ENCODE measurements at regions not wholly inside any gene's neighbourhood (a gene's known extent, or its start where the extent isn't known, plus 50 kb on each side); places are given as distances from the start of the nearest gene placed in this dataset.
"Not testable (repeated sequence)": the region's sequence is repeated elsewhere in the genome, so short reads cannot be mapped to it uniquely, and the experiment has no call there.

GRCh38 chr7:6924523-6924922 lies 98.4 kb upstream of the CCZ1B start:
- H3K27me3 ChIP-seq (ENCODE audit: control insufficient read depth in 5 of 5, insufficient read depth in 4 of 5, low read length in 5 of 5); H3K36me3 ChIP-seq (ENCODE audit: control insufficient read depth in 5 of 5, insufficient read depth in 5 of 5, low read length in 5 of 5); H3K4me3 ChIP-seq (ENCODE audit: low read depth in 1 of 5, low read length in 5 of 5); H3K9me3 ChIP-seq (ENCODE audit: control insufficient read depth in 5 of 5, low read length in 5 of 5); H3K27ac ChIP-seq (ENCODE audit: low read depth, low read length); H3K9ac ChIP-seq (ENCODE audit: low read length in 5 of 5); H3K4me1 ChIP-seq (ENCODE audit: control insufficient read depth in 5 of 5, insufficient read depth in 5 of 5, low read length in 5 of 5): not testable (repeated sequence)

- H3K4me1 ChIP-seq (ENCODE audit: control insufficient read depth in 5 of 5, insufficient read depth in 5 of 5, low read length in 5 of 5); H3K36me3 ChIP-seq (ENCODE audit: control insufficient read depth in 5 of 5, insufficient read depth in 5 of 5, low read length in 5 of 5); H3K4me3 ChIP-seq (ENCODE audit: low read depth in 1 of 5, low read length in 5 of 5); H3K9ac ChIP-seq (ENCODE audit: low read length in 5 of 5); H3K27ac ChIP-seq (ENCODE audit: low read depth, low read length); H3K27me3 ChIP-seq (ENCODE audit: control insufficient read depth in 5 of 5, insufficient read depth in 4 of 5, low read length in 5 of 5); H3K9me3 ChIP-seq (ENCODE audit: control insufficient read depth in 5 of 5, low read length in 5 of 5): not testable (repeated sequence)
These were observed 100.4 kb upstream of the CCZ1B start for GRCh38 chr7:6926193-6927174.

- H3K9ac ChIP-seq (ENCODE audit: low read length in 5 of 5); H3K27me3 ChIP-seq (ENCODE audit: control insufficient read depth in 5 of 5, insufficient read depth in 4 of 5, low read length in 5 of 5); H3K9me3 ChIP-seq (ENCODE audit: control insufficient read depth in 5 of 5, low read length in 5 of 5); H3K36me3 ChIP-seq (ENCODE audit: control insufficient read depth in 5 of 5, insufficient read depth in 5 of 5, low read length in 5 of 5); H3K27ac ChIP-seq (ENCODE audit: low read depth, low read length); H3K4me3 ChIP-seq (ENCODE audit: low read depth in 1 of 5, low read length in 5 of 5); H3K4me1 ChIP-seq (ENCODE audit: control insufficient read depth in 5 of 5, insufficient read depth in 5 of 5, low read length in 5 of 5): not testable (repeated sequence)
These were observed 101.6 kb upstream of the CCZ1B start for GRCh38 chr7:6927643-6928042.

- not testable (repeated sequence) for H3K4me3 ChIP-seq (ENCODE audit: low read depth in 1 of 5, low read length in 5 of 5); H3K9ac ChIP-seq (ENCODE audit: low read length in 5 of 5); H3K27ac ChIP-seq (ENCODE audit: low read depth, low read length); H3K36me3 ChIP-seq (ENCODE audit: control insufficient read depth in 5 of 5, insufficient read depth in 5 of 5, low read length in 5 of 5); H3K27me3 ChIP-seq (ENCODE audit: control insufficient read depth in 5 of 5, insufficient read depth in 4 of 5, low read length in 5 of 5); H3K9me3 ChIP-seq (ENCODE audit: control insufficient read depth in 5 of 5, low read length in 5 of 5); H3K4me1 ChIP-seq (ENCODE audit: control insufficient read depth in 5 of 5, insufficient read depth in 5 of 5, low read length in 5 of 5)
These were observed 103.5 kb upstream of the CCZ1B start for GRCh38 chr7:6929588-6929987.

- H3K9ac ChIP-seq (ENCODE audit: low read length in 5 of 5); H3K36me3 ChIP-seq (ENCODE audit: control insufficient read depth in 5 of 5, insufficient read depth in 5 of 5, low read length in 5 of 5); H3K4me3 ChIP-seq (ENCODE audit: low read depth in 1 of 5, low read length in 5 of 5); H3K9me3 ChIP-seq (ENCODE audit: control insufficient read depth in 5 of 5, low read length in 5 of 5); H3K27me3 ChIP-seq (ENCODE audit: control insufficient read depth in 5 of 5, insufficient read depth in 4 of 5, low read length in 5 of 5); H3K4me1 ChIP-seq (ENCODE audit: control insufficient read depth in 5 of 5, insufficient read depth in 5 of 5, low read length in 5 of 5); H3K27ac ChIP-seq (ENCODE audit: low read depth, low read length): not testable (repeated sequence)
These were observed 104.1 kb upstream of the CCZ1B start for GRCh38 chr7:6930081-6930635.

DNA sequence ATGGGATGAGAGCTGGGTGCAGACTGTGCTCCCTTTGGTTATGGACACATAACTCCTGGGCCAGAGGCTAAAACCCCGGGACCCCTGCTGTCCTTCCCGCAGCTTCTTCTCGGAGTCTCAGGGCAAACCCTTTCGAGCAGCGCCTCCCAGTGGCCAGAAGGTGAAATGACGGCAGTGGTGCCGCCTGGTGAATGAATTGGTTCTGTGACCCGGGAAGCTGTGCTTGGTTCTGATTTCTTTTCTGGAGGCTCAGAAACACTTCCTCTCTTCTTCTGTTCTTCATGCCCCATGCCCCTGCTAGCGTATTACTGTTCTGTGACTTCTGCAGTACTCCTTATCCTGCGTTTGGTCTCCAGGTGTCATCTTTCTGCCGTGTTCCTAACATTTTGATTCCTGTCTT lies 104.7 kb upstream of the CCZ1B start:
- H3K4me1 ChIP-seq (ENCODE audit: control insufficient read depth in 5 of 5, insufficient read depth in 5 of 5, low read length in 5 of 5); H3K9ac ChIP-seq (ENCODE audit: low read length in 5 of 5); H3K27me3 ChIP-seq (ENCODE audit: control insufficient read depth in 5 of 5, insufficient read depth in 4 of 5, low read length in 5 of 5); H3K4me3 ChIP-seq (ENCODE audit: low read depth in 1 of 5, low read length in 5 of 5); H3K27ac ChIP-seq (ENCODE audit: low read depth, low read length); H3K36me3 ChIP-seq (ENCODE audit: control insufficient read depth in 5 of 5, insufficient read depth in 5 of 5, low read length in 5 of 5); H3K9me3 ChIP-seq (ENCODE audit: control insufficient read depth in 5 of 5, low read length in 5 of 5): not testable (repeated sequence)

DNA sequence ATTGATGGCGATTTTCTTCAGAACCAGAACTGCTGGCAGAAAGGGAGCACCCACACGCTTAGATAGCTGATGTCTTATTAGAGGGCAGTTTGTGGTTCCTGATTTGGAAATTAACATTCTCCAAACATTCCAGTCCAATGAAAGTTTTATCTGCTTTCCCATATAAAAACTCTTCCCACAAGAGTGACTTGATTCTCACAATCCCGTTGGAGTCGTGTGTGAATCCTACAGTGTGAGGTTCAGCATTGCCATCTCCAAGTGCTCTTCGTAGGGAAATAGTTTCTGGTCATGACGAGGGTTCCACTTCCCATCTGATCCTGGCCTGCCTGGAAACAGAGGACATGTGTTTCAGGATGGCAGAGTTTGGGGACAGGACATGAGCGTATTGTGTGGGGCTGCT lies 105.4 kb upstream of the CCZ1B start:
- H3K4me1 ChIP-seq (ENCODE audit: control insufficient read depth in 5 of 5, insufficient read depth in 5 of 5, low read length in 5 of 5); H3K9me3 ChIP-seq (ENCODE audit: control insufficient read depth in 5 of 5, low read length in 5 of 5); H3K27ac ChIP-seq (ENCODE audit: low read depth, low read length); H3K9ac ChIP-seq (ENCODE audit: low read length in 5 of 5); H3K27me3 ChIP-seq (ENCODE audit: control insufficient read depth in 5 of 5, insufficient read depth in 4 of 5, low read length in 5 of 5); H3K4me3 ChIP-seq (ENCODE audit: low read depth in 1 of 5, low read length in 5 of 5); H3K36me3 ChIP-seq (ENCODE audit: control insufficient read depth in 5 of 5, insufficient read depth in 5 of 5, low read length in 5 of 5): not testable (repeated sequence)

DNA sequence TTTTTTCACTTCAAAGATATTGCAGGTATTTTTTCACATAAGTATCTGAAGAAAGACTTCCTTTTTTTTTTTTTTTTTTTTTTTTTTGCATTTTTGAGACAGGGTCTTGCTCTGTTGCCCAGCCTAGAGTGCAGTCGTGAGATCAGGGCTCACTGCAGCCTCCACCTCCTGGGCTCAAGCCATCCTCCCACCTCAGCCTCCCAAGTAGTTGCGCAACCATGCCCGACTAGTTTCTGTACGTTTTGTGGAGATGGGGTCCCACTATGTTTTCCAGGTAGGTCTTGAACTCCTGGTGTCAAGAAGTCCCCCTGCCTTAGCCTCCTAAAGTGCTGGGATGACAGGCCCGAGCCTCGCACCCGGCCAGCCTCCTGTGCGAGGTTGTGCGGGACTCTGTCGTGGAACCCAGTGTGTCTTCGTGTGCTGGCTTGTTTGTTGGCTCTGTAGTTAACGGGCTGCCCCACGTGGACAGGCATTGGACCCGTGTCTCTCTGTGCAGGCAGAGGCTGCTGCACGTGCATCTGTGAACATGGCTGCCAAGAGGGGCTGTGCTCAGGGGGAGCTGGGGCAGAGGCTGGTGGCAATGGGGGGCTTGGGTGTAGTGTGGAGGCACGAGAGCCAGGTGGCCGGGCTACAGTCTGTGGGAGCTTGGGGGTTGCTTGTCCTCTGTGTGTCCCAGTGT lies 108.0 kb upstream of the CCZ1B start:
- H3K27me3 ChIP-seq (ENCODE audit: control insufficient read depth in 5 of 5, insufficient read depth in 4 of 5, low read length in 5 of 5); H3K9ac ChIP-seq (ENCODE audit: low read length in 5 of 5); H3K4me1 ChIP-seq (ENCODE audit: control insufficient read depth in 5 of 5, insufficient read depth in 5 of 5, low read length in 5 of 5); H3K27ac ChIP-seq (ENCODE audit: low read depth, low read length); H3K9me3 ChIP-seq (ENCODE audit: control insufficient read depth in 5 of 5, low read length in 5 of 5); H3K4me3 ChIP-seq (ENCODE audit: low read depth in 1 of 5, low read length in 5 of 5); H3K36me3 ChIP-seq (ENCODE audit: control insufficient read depth in 5 of 5, insufficient read depth in 5 of 5, low read length in 5 of 5): not testable (repeated sequence)

DNA sequence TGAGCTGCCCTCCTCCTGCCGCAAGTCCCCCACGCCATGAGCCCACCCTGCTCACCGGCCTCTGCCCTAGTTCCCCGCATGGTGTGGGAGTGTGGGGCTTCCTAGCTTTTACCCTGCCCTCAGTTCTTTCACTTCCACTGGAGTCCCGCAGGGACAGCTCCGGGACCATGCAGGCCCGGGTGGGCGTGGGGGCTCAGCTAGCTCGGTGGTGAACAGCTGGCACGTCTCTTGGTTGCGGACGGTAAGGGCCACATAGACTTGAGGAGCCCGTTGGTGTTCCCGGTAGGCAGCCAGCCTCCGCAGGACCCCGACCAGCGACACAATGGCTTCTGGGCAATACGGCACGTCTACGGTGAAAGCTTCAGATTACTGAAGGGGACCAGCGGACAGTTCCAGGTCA lies 108.9 kb upstream of the CCZ1B start:
- Histone ChIP-seq H3K27me3 (ENCODE audit: control insufficient read depth in 5 of 5, insufficient read depth in 4 of 5, low read length in 5 of 5) (no peaks in the 10 kb centered on the region), H3K4me3 (ENCODE audit: low read depth in 1 of 5, low read length in 5 of 5) (no peak overlapping the region), H3K36me3 (ENCODE audit: control insufficient read depth in 5 of 5, insufficient read depth in 5 of 5, low read length in 5 of 5) (no peaks in the 10 kb centered on the region), H3K9ac (ENCODE audit: low read length in 5 of 5) (no peak overlapping the region), H3K27ac (ENCODE audit: low read depth, low read length) (no peak overlapping the region), H3K4me1 (ENCODE audit: control insufficient read depth in 5 of 5, insufficient read depth in 5 of 5, low read length in 5 of 5) (no peaks in the 10 kb centered on the region), H3K9me3 (ENCODE audit: control insufficient read depth in 5 of 5, low read length in 5 of 5) (no peaks in the 10 kb centered on the region)

DNA sequence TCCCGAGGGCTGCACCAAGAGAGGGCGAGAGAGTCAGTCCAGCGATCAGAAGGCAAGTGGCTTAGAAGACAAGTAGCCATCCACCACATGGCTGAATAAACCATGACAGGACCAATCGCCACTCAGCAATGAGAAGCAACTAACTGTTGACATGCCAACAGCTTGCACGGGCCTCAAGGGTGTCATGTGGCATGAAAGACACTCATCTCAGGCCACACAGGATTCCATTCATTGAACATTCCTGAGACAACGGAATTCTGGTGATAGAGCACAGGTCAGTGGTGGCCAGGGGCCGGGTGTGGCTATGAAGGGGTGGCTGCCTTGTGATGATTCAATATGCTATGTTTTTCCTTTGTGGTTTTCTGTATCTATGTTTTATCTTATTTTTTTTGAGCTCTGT lies 110.6 kb upstream of the CCZ1B start:
- H3K27me3 ChIP-seq (ENCODE audit: control insufficient read depth in 5 of 5, insufficient read depth in 4 of 5, low read length in 5 of 5); H3K9ac ChIP-seq (ENCODE audit: low read length in 5 of 5); H3K36me3 ChIP-seq (ENCODE audit: control insufficient read depth in 5 of 5, insufficient read depth in 5 of 5, low read length in 5 of 5); H3K4me3 ChIP-seq (ENCODE audit: low read depth in 1 of 5, low read length in 5 of 5); H3K27ac ChIP-seq (ENCODE audit: low read depth, low read length); H3K9me3 ChIP-seq (ENCODE audit: control insufficient read depth in 5 of 5, low read length in 5 of 5); H3K4me1 ChIP-seq (ENCODE audit: control insufficient read depth in 5 of 5, insufficient read depth in 5 of 5, low read length in 5 of 5): not testable (repeated sequence)
